ENCODE measurements at regions not wholly inside any gene's neighbourhood (a gene's known extent, or its start where the extent isn't known, plus 50 kb on each side); places are given as distances from the start of the nearest gene placed in this dataset.

GRCh38 chr5:106127985-106128384 is 1542.8 kb downstream of the EFNA5 start:
- Histone ChIP-seq H4K20me1 (no peaks in the 10 kb centered on the region), H3K4me2 (no peak overlapping the region), H3K27ac (no peak overlapping the region), H3K9ac (no peak overlapping the region), H3K27me3 (no peaks in the 10 kb centered on the region), H3K36me3 (no peaks in the 10 kb centered on the region), H3K4me3 (no peak overlapping the region), H3K4me1 (no peaks in the 10 kb centered on the region), H3K9me3 (replicated peaks in 1 of 11) (no peaks in the 10 kb centered on the region)
- TF ChIP-seq Cebpa-rat (IDR thresholded peaks at IDR 0.05): no peak

- no peak for TF ChIP-seq Cebpa-rat (IDR thresholded peaks at IDR 0.05)
- H3K4me2 ChIP-seq: no peak overlapping the region
These were observed 1543.4 kb downstream of the EFNA5 start for GRCh38 chr5:106127341-106127781.

GRCh38 chr5:106121972-106122605 is 1548.6 kb downstream of the EFNA5 start:
- Histone ChIP-seq H3K9ac (no peak overlapping the region), H3K4me3 (no peak overlapping the region), H3K9me3 (replicated peaks in 1 of 11) (no peaks in the 10 kb centered on the region), H3K36me3 (no peaks in the 10 kb centered on the region), H3K4me2 (no peak overlapping the region), H3K27ac (no peak overlapping the region), H4K20me1 (no peaks in the 10 kb centered on the region), H3K27me3 (no peaks in the 10 kb centered on the region), H3K4me1 (no peaks in the 10 kb centered on the region)
- no peak for TF ChIP-seq Cebpa-rat (IDR thresholded peaks at IDR 0.05)

More at GRCh38 chr5:106127341-106127781, 1543.4 kb downstream of the EFNA5 start:
- no peaks in the 10 kb centered on the region for H3K27me3 ChIP-seq
- no peaks in the 10 kb centered on the region for H3K9me3 ChIP-seq (replicated peaks in 1 of 11)
- no peak overlapping the region for H3K27ac ChIP-seq
- H3K4me1 ChIP-seq: no peaks in the 10 kb centered on the region
- H3K4me3 ChIP-seq: no peak overlapping the region
- no peak overlapping the region for H3K9ac ChIP-seq
- no peaks in the 10 kb centered on the region for H3K36me3 ChIP-seq
- H4K20me1 ChIP-seq: no peaks in the 10 kb centered on the region

GRCh38 chr5:106116682-106117081 is 1554.1 kb downstream of the EFNA5 start:
- no peaks in the 10 kb centered on the region for H3K36me3 ChIP-seq
- no peak for TF ChIP-seq Cebpa-rat (IDR thresholded peaks at IDR 0.05)
- no peaks in the 10 kb centered on the region for H3K9me3 ChIP-seq (replicated peaks in 1 of 11)
- H4K20me1 ChIP-seq: no peaks in the 10 kb centered on the region
- H3K4me3 ChIP-seq: no peak overlapping the region
- H3K4me2 ChIP-seq: no peak overlapping the region
- H3K4me1 ChIP-seq: peaks cover 0 to 23% (median 0%) of the 10 kb centered on the region in 10 experiments; a peak in 6 of 20 replicates
- no peaks in the 10 kb centered on the region for H3K27me3 ChIP-seq
- H3K27ac ChIP-seq: no peak overlapping the region
- H3K9ac ChIP-seq: no peak overlapping the region

GRCh38 chr5:106113922-106114321 is 1556.8 kb downstream of the EFNA5 start:
- H3K27me3 ChIP-seq: no peaks in the 10 kb centered on the region
- H3K9me3 ChIP-seq (replicated peaks in 1 of 11): no peaks in the 10 kb centered on the region
- no peaks in the 10 kb centered on the region for H4K20me1 ChIP-seq
- H3K27ac ChIP-seq: peak overlapping the region in 2 of 11 experiments; percentile 5 to 20; a peak in 2 of 22 replicates
- TF ChIP-seq Cebpa-rat (IDR thresholded peaks at IDR 0.05): no peak
- no peak overlapping the region for H3K4me3 ChIP-seq
- H3K36me3 ChIP-seq: no peaks in the 10 kb centered on the region
- H3K9ac ChIP-seq: no peak overlapping the region
- peak overlapping the region in 3 of 11 experiments; percentile 15 to 85 (median 74); a peak in 5 of 22 replicates for H3K4me2 ChIP-seq
- peaks cover 0 to 23% (median 0%) of the 10 kb centered on the region in 10 experiments; a peak in 6 of 20 replicates for H3K4me1 ChIP-seq

- no peak overlapping the region for H3K27ac ChIP-seq
- no peaks in the 10 kb centered on the region for H4K20me1 ChIP-seq
- no peak for TF ChIP-seq Cebpa-rat (IDR thresholded peaks at IDR 0.05)
- no peak overlapping the region for H3K9ac ChIP-seq
- H3K4me2 ChIP-seq: no peak overlapping the region
- no peaks in the 10 kb centered on the region for H3K9me3 ChIP-seq (replicated peaks in 1 of 11)
- no peaks in the 10 kb centered on the region for H3K4me1 ChIP-seq
- no peaks in the 10 kb centered on the region for H3K36me3 ChIP-seq
- no peaks in the 10 kb centered on the region for H3K27me3 ChIP-seq
- no peak overlapping the region for H3K4me3 ChIP-seq
These were observed 1564.4 kb downstream of the EFNA5 start for GRCh38 chr5:106106384-106106783.

GRCh38 chr5:106097340-106097739 is 1573.4 kb downstream of the EFNA5 start:
- H3K9ac ChIP-seq: no peak overlapping the region
- H3K4me3 ChIP-seq: no peak overlapping the region
- no peaks in the 10 kb centered on the region for H3K9me3 ChIP-seq (replicated peaks in 1 of 11)
- H4K20me1 ChIP-seq: no peaks in the 10 kb centered on the region
- no peak overlapping the region for H3K27ac ChIP-seq
- H3K4me1 ChIP-seq: no peaks in the 10 kb centered on the region
- TF ChIP-seq Cebpa-rat (IDR thresholded peaks at IDR 0.05): no peak
- H3K4me2 ChIP-seq: no peak overlapping the region
- H3K36me3 ChIP-seq: no peaks in the 10 kb centered on the region
- no peaks in the 10 kb centered on the region for H3K27me3 ChIP-seq

GRCh38 chr5:106094839-106095238 is 1575.9 kb downstream of the EFNA5 start:
- TF ChIP-seq Cebpa-rat (IDR thresholded peaks at IDR 0.05): no peak
- H3K4me2 ChIP-seq: no peak overlapping the region
- H3K9ac ChIP-seq: no peak overlapping the region
- H3K27me3 ChIP-seq: no peaks in the 10 kb centered on the region
- H4K20me1 ChIP-seq: no peaks in the 10 kb centered on the region
- no peak overlapping the region for H3K27ac ChIP-seq
- H3K4me3 ChIP-seq: no peak overlapping the region
- H3K9me3 ChIP-seq (replicated peaks in 1 of 11): no peaks in the 10 kb centered on the region
- no peaks in the 10 kb centered on the region for H3K36me3 ChIP-seq
- H3K4me1 ChIP-seq: no peaks in the 10 kb centered on the region

- Histone ChIP-seq H3K4me3 (no peak overlapping the region), H4K20me1 (no peaks in the 10 kb centered on the region), H3K4me1 (no peaks in the 10 kb centered on the region), H3K9me3 (replicated peaks in 1 of 11) (no peaks in the 10 kb centered on the region), H3K27ac (no peak overlapping the region), H3K4me2 (no peak overlapping the region), H3K9ac (no peak overlapping the region), H3K36me3 (no peaks in the 10 kb centered on the region), H3K27me3 (no peaks in the 10 kb centered on the region)
- no peak for TF ChIP-seq Cebpa-rat (IDR thresholded peaks at IDR 0.05)
These were observed 1576.5 kb downstream of the EFNA5 start for GRCh38 chr5:106094204-106094607.

- no peak overlapping the region for H3K27ac ChIP-seq
- no peaks in the 10 kb centered on the region for H3K4me1 ChIP-seq
- no peaks in the 10 kb centered on the region for H3K27me3 ChIP-seq
- no peaks in the 10 kb centered on the region for H3K36me3 ChIP-seq
- TF ChIP-seq Cebpa-rat (IDR thresholded peaks at IDR 0.05): no peak
- no peaks in the 10 kb centered on the region for H4K20me1 ChIP-seq
- H3K9ac ChIP-seq: no peak overlapping the region
- H3K4me3 ChIP-seq: no peak overlapping the region
- no peaks in the 10 kb centered on the region for H3K9me3 ChIP-seq (replicated peaks in 1 of 11)
- no peak overlapping the region for H3K4me2 ChIP-seq
These were observed 1577.6 kb downstream of the EFNA5 start for GRCh38 chr5:106093134-106093533.
